ENCODE measurements at regions not wholly inside any gene's neighbourhood (a gene's known extent, or its start where the extent isn't known, plus 50 kb on each side); places are given as distances from the start of the nearest gene placed in this dataset.

DNA sequence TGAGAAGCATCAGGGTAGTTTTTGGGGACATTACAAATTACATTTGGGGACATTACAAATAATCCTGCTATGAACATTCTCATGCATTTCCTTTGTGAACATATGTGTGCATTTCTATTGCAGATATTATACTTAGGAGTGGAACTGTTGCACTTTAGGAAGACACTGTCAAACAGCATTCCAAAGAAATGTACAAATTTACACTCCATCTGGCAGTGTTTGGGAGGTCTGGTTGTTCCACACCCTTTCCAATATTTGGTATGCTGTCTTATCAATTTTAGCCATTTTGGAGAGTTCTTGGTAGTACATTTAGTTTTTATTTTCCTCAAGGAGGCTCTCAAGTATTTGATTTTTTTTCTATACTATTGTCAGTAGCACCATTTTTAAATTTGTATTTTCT is 419.1 kb upstream of the ARHGEF26 start:
- ChIA-PET SMC1A (ENCODE audit: uncharacterized antibody, unreplicated experiment) (no interaction called here), RAD21 (ENCODE audit: unreplicated experiment) (interaction anchor here (0.6 kb wide), 1 partner anchor 300 kb away, joined by 3 read pairs; no protein-coding TSS in a partner anchor), POLR2A (no interaction called here), CTCF (no interaction called here)
- no peak for ATAC-seq
- Histone ChIP-seq H3K9ac (ENCODE audit: control insufficient read depth, insufficient read depth, low read length) (no peak overlapping the region), H3K4me1 (ENCODE audit: control insufficient read depth, insufficient read depth, low read length) (no peaks in the 10 kb centered on the region), H4K20me1 (ENCODE audit: control insufficient read depth, insufficient read depth) (no peaks in the 10 kb centered on the region), H3K27ac (ENCODE audit: control insufficient read depth, insufficient read depth) (no peak overlapping the region), H3K36me3 (ENCODE audit: control insufficient read depth in 2 of 2, insufficient read depth in 2 of 2, low read length in 1 of 2) (no peaks in the 10 kb centered on the region), H3K9me3 (replicated peaks; ENCODE audit: control insufficient read depth, insufficient read depth, low read length) (no peaks in the 10 kb centered on the region), H3K79me2 (ENCODE audit: control insufficient read depth, insufficient read depth, low read length) (no peaks in the 10 kb centered on the region), H3K27me3 (replicated peaks in 1 of 2; ENCODE audit: control insufficient read depth in 2 of 2, insufficient read depth in 2 of 2, low read length in 1 of 2) (no peaks in the 10 kb centered on the region), H2AFZ (ENCODE audit: control insufficient read depth, low read depth, low read length) (no peak overlapping the region), H3K4me2 (ENCODE audit: control insufficient read depth, insufficient read depth) (no peak overlapping the region), H3K4me3 (no peak overlapping the region)
- BruUV-seq (replicated peaks), result no TSS peak
- TF ChIP-seq ESRRA (IDR thresholded peaks at IDR 0.05; ENCODE audit: low read length) (no peak), NFXL1 (IDR thresholded peaks at IDR 0.05; ENCODE audit: borderline replicate concordance) (no peak), POLR2AphosphoS5 (IDR thresholded peaks at IDR 0.05; ENCODE audit: low read length) (no peak), STAT1 (conservative IDR thresholded peaks at IDR 0.05) (no peak), PBX3 (IDR thresholded peaks at IDR 0.05; ENCODE audit: insufficient replicate concordance, low read depth, low read length) (no peak), ZNF274 (IDR thresholded peaks at IDR 0.05; ENCODE audit: insufficient read depth, insufficient read length) (no peak), MTA3 (IDR thresholded peaks at IDR 0.05; ENCODE audit: borderline replicate concordance, low read length) (no peak)
- TF ChIP-seq, protein P1, sequence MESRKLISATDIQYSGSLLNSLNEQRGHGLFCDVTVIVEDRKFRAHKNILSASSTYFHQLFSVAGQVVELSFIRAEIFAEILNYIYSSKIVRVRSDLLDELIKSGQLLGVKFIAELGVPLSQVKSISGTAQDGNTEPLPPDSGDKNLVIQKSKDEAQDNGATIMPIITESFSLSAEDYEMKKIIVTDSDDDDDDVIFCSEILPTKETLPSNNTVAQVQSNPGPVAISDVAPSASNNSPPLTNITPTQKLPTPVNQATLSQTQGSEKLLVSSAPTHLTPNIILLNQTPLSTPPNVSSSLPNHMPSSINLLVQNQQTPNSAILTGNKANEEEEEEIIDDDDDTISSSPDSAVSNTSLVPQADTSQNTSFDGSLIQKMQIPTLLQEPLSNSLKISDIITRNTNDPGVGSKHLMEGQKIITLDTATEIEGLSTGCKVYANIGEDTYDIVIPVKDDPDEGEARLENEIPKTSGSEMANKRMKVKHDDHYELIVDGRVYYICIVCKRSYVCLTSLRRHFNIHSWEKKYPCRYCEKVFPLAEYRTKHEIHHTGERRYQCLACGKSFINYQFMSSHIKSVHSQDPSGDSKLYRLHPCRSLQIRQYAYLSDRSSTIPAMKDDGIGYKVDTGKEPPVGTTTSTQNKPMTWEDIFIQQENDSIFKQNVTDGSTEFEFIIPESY (IDR thresholded peaks at IDR 0.05), result no peak
- no peak for FAIRE-seq
- in situ Hi-C loops (cut with MboI), result no loop called here
- intact Hi-C loops (cut with micrococcal nuclease; ENCODE audit: unreplicated experiment), result no loop called here
- DNase-seq (ENCODE audit: low read depth, low spot score), result no peak

Data from GM12878 (cell line).